Fibroblast of peridontal ligament (primary cell): ENCODE measurements at regions not wholly inside any gene's neighbourhood (a gene's known extent, or its start where the extent isn't known, plus 50 kb on each side); places are given as distances from the start of the nearest gene placed in this dataset.
A peak's percentile ranks its signal among the peaks of the same experiment; 100 is the strongest.

Experiments used
- DNase-seq: peaks from one replicate; pipeline ENCODE4 v3.0.0-alpha.2; 2010; ENCODE audit errors: extremely low read depth

DNA sequence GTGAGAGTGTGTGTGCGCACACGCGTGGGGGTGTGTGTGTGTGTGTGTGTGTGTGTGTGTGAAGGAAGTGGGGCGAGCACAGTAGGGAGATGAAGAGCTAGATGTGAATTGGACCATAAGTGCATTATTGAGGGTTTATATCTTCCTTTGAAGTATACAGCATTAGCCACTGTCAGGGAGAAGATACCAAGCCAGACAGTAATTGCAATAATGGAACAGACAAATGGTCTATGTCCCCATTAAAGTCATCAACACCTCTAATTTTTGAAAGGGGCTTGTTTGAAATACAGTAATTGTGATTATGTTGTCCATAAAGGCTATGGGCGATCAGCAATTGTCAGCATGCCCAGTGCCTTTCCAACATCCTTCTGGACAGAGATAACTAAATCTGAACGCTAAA lies 429.2 kb upstream of the NR2F2 start:
- no peak for DNase-seq

- DNase-seq, result no peak
Measured at GRCh38 chr15:95902606-95903005, 427.9 kb upstream of the NR2F2 start.

DNA sequence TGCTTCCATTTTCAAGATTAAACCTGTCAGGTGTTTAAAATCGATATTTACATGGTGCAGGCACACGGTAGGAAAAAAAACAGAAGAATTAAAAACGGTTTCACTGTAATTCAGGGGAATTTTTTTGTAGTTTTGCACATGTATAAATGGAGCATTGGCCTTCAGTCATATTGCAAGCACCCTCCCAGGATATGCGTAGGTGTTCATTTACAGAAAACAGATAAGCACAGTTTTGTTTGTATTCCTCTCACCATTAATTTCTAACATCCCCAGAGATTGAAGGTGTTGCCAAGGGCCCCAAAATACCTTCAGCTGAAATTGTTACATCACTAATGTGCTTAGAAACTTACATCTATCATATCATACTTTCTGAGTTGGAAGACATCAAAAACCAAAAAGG lies 427.1 kb upstream of the NR2F2 start:
- no peak for DNase-seq

DNA sequence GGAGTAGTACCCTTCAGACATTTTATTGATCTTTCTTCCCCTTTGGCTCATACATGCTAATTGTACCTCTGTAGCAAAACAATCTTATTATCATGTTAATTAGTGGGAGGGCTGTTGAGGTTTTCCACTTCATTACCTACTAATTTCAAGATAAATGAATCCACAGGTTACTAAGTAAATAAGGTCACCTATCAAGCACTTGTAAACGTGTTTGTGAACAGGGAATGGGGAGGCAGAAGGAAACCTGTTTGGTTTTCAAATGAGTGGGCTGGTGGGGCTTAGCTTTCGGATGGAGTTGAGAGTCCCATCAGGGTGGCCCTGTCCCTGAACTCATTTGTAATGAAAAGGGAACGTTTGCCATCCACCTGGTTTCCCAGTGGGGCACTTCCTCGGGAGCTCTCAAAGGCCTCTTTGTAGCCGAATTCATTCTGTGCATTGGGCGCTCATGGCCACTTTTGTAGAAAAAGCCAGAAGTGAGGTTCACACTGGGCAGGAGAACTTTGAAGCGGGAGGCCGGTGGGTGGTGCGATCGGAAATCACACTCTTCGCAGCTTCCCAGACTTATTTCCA lies 419.8 kb upstream of the NR2F2 start:
- no peak for DNase-seq

- no peak for DNase-seq
Measured at GRCh38 chr15:95911570-95912279, 418.8 kb upstream of the NR2F2 start.

GRCh38 chr15:95912280-95912625 lies 418.2 kb upstream of the NR2F2 start:
- no peak for DNase-seq

- DNase-seq, result no peak
Measured at GRCh38 chr15:95912728-95913127, 417.8 kb upstream of the NR2F2 start.

DNA sequence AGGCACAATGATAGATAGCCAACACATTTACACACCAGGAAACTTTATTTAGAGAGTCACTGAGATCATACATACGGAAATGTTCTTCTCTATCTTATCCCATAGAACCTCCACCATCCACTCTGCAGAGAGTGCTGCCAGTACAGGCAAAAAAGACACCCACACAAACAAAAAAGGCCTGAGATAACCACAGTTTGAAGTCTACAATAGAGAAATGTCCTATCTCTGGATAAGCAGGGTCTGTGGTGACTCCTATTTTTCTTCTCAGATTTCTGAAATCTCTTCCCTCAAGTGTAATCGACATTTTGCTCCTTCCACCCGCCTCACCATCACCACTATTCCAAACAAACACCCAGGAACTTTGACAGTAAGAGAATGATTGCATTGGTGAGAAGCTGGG lies 413.9 kb upstream of the NR2F2 start:
- no peak for DNase-seq

- DNase-seq, result no peak
Measured at GRCh38 chr15:95918525-95918924, 412.0 kb upstream of the NR2F2 start.

DNA sequence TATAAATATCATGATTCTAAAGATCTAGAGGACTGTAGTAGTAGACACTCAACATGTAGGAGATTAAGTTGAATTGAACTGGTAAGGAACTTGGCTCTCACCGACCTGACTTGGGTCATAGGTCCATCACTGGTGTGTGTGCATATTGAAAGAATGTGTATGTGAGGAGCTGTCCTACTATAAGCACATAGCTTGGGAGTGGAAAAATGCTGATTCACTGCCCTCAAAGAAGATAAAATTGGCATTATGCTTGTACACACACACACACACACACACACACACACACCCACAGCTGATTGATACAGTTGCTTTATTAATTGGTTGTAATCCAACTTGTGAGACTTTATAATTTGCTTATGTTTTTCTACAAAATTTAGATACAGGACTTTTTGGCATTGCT lies 411.0 kb upstream of the NR2F2 start:
- no peak for DNase-seq

- no peak for DNase-seq
Measured at GRCh38 chr15:95921404-95921803, 409.1 kb upstream of the NR2F2 start.

GRCh38 chr15:95922431-95922830 lies 408.1 kb upstream of the NR2F2 start:
- no peak for DNase-seq

GRCh38 chr15:95923792-95924191 lies 406.7 kb upstream of the NR2F2 start:
- no peak for DNase-seq

DNA sequence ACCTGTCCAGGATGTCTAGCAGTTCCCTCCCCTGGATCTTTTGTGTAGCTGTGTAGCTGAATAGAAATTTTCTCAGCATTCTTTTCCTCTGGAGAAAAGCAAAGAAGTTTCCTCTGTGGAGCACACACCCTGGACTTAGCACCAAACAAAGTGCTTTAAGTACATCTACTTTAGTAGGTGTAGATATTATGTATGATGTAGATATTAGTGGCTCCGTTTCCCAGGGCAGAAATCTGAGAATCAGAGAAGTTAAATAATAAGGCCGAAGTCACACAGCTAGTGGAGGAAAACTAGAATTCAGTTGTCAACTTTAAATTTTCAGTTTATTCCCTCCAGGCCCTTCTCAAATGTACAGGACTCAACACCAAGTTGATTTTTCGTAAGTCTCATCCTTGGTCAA lies 401.7 kb upstream of the NR2F2 start:
- no peak for DNase-seq

DNA sequence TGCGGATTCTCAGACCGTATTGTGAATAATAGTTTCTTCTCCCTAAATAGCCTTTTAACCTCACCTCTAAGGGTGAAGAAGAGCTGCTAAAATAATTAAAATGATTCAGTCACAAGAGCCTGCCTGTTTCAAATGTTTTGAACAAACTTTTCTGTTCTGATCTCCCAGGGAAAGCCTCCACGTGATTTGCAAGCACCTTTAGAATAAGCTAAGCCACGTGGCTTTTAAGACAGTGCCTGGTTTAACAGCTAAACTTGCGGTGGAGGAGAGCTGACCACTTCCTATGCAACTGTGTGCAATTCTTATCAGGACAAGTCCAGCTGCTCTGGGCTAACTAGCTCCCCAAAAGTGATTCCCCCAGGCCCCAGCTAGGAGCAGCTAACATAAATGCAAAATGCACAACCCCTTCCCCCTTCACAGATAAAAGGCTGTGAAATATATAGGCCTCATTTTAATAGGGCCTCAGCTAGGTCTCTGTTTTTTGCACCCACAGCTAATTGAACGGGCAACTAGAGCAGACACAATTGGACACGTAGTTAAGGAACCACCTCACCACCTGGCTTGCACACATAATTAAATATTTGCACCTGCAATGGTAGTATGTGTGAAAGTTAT lies 401.2 kb upstream of the NR2F2 start:
- DNase-seq, result no peak

- no peak for DNase-seq
Measured at GRCh38 chr15:95930659-95931375, 399.7 kb upstream of the NR2F2 start.

DNA sequence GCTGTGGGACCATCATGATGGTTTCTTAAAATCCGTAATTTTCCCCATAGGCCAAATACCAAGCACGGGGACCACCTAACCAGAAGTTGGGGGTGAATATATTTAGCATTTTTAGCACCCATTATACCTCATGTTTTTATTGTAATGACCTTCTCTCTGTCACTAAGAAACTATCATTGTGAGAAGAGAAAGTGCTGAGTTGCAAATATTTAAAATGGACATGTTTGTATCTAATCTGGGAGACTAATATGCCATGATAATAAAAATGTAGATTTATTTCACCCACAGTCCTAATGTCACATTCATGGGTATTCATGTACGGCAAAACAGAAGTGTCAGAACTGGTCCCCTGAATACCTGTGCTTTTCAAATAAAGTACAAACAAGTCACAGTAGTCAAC lies 398.9 kb upstream of the NR2F2 start:
- no peak for DNase-seq

DNA sequence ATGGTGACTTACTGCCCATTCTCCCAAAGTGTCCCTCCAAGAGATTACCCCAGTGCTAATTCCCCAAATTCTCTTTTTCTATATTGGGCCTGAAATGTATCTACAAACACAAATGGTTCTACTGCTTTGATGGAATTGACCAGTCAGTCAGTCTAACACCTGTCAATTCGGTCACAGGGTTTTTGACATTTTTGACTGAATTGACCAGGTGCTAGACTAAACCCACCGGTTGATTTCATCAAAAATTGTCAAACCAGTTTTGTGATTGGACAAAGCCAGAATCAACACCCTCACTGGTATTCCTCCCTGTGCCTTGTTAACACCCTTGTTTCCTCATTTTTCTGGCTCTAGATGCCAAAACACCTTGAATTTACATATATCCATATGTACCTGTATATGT lies 398.4 kb upstream of the NR2F2 start:
- no peak for DNase-seq

- DNase-seq, result peak; percentile 7
Measured at GRCh38 chr15:95932676-95933075, 397.8 kb upstream of the NR2F2 start.

GRCh38 chr15:95935852-95936251 lies 394.6 kb upstream of the NR2F2 start:
- DNase-seq, result no peak

DNA sequence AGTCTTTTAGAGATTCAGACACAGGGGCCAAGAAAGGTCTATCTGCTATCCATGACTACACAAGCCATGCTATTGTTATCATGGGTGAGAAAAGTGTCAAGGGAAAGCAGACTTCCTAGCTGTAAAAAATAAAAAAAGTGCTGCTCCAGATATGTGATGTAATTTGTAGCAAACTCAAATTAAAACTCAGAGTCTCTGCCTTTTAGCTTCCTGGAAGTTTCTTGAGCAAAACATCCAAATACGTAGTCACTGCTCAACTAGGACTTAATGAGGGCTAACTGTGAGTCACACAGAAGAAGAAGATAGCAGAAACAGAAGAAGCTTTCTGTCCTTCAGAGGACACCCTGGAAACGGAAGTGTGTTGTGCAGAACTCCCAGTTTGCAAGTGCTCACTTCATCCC lies 393.4 kb upstream of the NR2F2 start:
- peak; percentile 25 for DNase-seq

DNA sequence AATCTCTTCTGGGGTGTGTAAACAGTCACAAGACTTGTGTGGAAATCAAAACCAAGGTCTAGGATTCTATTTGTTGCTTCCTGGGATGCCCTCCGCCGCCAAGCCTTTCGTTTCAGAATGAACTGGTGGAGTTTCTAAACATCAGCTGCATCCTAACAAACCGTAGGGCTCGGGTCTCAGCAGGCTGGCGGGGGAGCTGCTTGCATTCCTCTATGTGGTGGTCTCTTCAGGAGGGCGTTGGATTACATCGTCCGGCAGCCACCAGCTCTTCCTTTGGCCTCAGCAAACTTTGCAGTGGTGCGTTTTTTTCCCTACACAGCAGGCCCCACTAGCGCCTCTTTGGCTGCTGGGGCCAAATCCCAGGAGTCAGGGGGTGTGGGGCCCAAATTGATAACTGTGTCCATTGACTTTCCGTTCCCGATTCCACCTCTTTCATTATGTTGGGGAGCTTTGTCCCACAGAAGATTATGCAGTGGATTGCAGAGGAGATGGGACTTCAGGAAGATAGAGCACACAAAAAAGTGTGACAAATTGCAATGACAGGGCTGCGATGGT lies 390.0 kb upstream of the NR2F2 start:
- DNase-seq, result no peak

DNA sequence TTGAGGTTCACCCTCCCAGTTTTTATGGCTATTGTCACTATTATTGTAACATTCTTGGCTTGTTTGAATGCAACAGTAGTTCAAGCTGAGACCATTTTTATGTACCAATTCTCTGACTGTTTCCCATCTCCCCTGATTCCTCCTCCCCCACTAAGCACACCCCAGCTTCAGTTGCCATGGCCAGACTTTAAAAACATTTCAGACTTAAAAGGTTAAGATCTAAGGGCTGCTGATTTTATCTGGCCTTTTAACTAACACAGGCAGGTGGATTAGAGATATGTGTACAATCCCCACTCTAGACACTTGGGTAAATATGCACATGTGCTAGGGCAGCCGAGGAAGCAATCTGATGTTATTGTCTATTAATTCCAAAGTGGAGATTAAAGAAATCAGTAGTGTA lies 386.3 kb upstream of the NR2F2 start:
- no peak for DNase-seq
